ENCODE measurements at regions not wholly inside any gene's neighbourhood (a gene's known extent, or its start where the extent isn't known, plus 50 kb on each side); places are given as distances from the start of the nearest gene placed in this dataset.

- no peak for TF ChIP-seq CTCF (IDR thresholded peaks at IDR 0.05; ENCODE audit: insufficient read depth, low read length, poor library complexity, severe bottlenecking)
- no peak for TF ChIP-seq EZH2phosphoT487 (conservative IDR thresholded peaks at IDR 0.05; ENCODE audit: low read length)
Measured at GRCh38 chr20:58077282-58077681, 151.2 kb downstream of the ANKRD60 start.
